ENCODE measurements at regions not wholly inside any gene's neighbourhood (a gene's known extent, or its start where the extent isn't known, plus 50 kb on each side); places are given as distances from the start of the nearest gene placed in this dataset.

GRCh38 chr3:44019736-44020135 lies 221.9 kb upstream of the TOPAZ1 start:
- no peak for TF ChIP-seq POLR2A (IDR thresholded peaks at IDR 0.05; ENCODE audit: low read depth, low read length)
- no peak for TF ChIP-seq CTCF (conservative IDR thresholded peaks at IDR 0.05; ENCODE audit: low read depth, low read length)
- TF ChIP-seq RCOR1 (IDR thresholded peaks at IDR 0.05; ENCODE audit: insufficient replicate concordance, low read length), result no peak
- TF ChIP-seq ELK1 (IDR thresholded peaks at IDR 0.05; ENCODE audit: borderline replicate concordance, low read depth, low read length), result no peak
- TF ChIP-seq CEBPB (IDR thresholded peaks at IDR 0.05; ENCODE audit: low read depth, low read length), result no peak
- no peak for TF ChIP-seq MAZ (IDR thresholded peaks at IDR 0.05; ENCODE audit: borderline replicate concordance, low read depth, low read length)
- no peak for TF ChIP-seq RFX5 (IDR thresholded peaks at IDR 0.05; ENCODE audit: low read depth, low read length)

Measured in IMR-90 (cell line).